CD4-positive, alpha-beta T cell (primary cell): ENCODE measurements at regions not wholly inside any gene's neighbourhood (a gene's known extent, or its start where the extent isn't known, plus 50 kb on each side); places are given as distances from the start of the nearest gene placed in this dataset.

Experiments
- ATAC-seq: fragments of 200-7000 bp; cut with Tn5 transposase; one replicate; pipeline ENCODE4 v1.10.0; 2022; ENCODE audit warnings: mild to moderate bottlenecking; ENCODE audit not compliant: poor library complexity
- CTCF ChIA-PET: fragments of 350-600 bp; sonication (Branson Sonifier 250); formaldehyde crosslinking; loops from one replicate; lab custom pipeline; 2021; ENCODE audit warnings: antibody characterized with exemption, inconsistent platforms; lab: Charles Lee
- POLR2A ChIA-PET: fragments of 350-600 bp; sonication (Branson Sonifier 250); formaldehyde crosslinking; loops from one replicate; lab custom pipeline; 2021; ENCODE audit warnings: antibody characterized with exemption, inconsistent platforms; lab: Charles Lee
- DNase-seq, 14 experiments: peaks; one replicate each; pipeline ENCODE4 v3.0.0-alpha.2; 2013 to 2020; ENCODE audit warnings: mixed read lengths in 2 of 14
- H3K27ac ChIP-seq, 2 donors: one replicate each; pipeline versions ENCODE4 v1.5.1 to v1.7.0; 2013; ENCODE audit warnings: low read length in 2 of 2, low read depth in 1 of 2, mild to moderate bottlenecking in 1 of 2
- H3K27me3 ChIP-seq, 2 experiments: 1 replicate in 1 of 2; 2 replicates in 1 of 2; pipeline versions ENCODE4 v1.6.1 to v1.7.0; 2013; ENCODE audit warnings: low read length in 2 of 2, control low read depth in 1 of 2, mild to moderate bottlenecking in 1 of 2, moderate library complexity in 1 of 2; ENCODE audit not compliant: insufficient read depth in 2 of 2, control insufficient read depth in 1 of 2
- H3K36me3 ChIP-seq: one replicate; pipeline ENCODE4 v1.6.1; 2013; ENCODE audit warnings: low read length, control low read depth; ENCODE audit not compliant: insufficient read depth
- H3K4me1 ChIP-seq: one replicate; pipeline ENCODE4 v1.6.1; 2013; ENCODE audit warnings: low read length, control low read depth; ENCODE audit not compliant: insufficient read depth
- H3K4me3 ChIP-seq: one replicate; pipeline ENCODE4 v1.5.1; 2013; ENCODE audit warnings: mild to moderate bottlenecking, low read length, moderate library complexity
- H3K9me3 ChIP-seq, 2 experiments: 1 replicate in 1 of 2; 2 replicates in 1 of 2; pipeline versions ENCODE4 v1.6.1 to v1.7.0; 2013; ENCODE audit warnings: low read length in 2 of 2, mild to moderate bottlenecking in 2 of 2, control low read depth in 1 of 2, moderate library complexity in 1 of 2; ENCODE audit not compliant: control insufficient read depth in 1 of 2, insufficient read depth in 1 of 2
- H3K27ac Mint-ChIP-seq: one replicate; pipeline ENCODE4 v1.8.0; 2020; ENCODE audit warnings: mixed read lengths
- H3K27me3 Mint-ChIP-seq: one replicate; pipeline ENCODE4 v1.8.0; 2021; ENCODE audit warnings: mixed read lengths
- H3K36me3 Mint-ChIP-seq: one replicate; pipeline ENCODE4 v1.8.0; 2021; ENCODE audit warnings: low read depth, mixed read lengths
- H3K4me1 Mint-ChIP-seq: one replicate; pipeline ENCODE4 v1.8.0; 2021; ENCODE audit warnings: low read depth, mixed read lengths
- H3K4me3 Mint-ChIP-seq: one replicate; pipeline ENCODE4 v1.8.0; 2020; ENCODE audit warnings: mild to moderate bottlenecking, mixed read lengths
- H3K9me3 Mint-ChIP-seq: one replicate; pipeline ENCODE4 v1.8.0; 2020; ENCODE audit warnings: mixed read lengths
- intact Hi-C, 2 experiments: fragments of 100-400 bp; cut with DNase I in 1 of 2; cut with micrococcal nuclease in 1 of 2; formaldehyde crosslinking; loops; one replicate each; pipeline versions ENCODE4 v1.15.1 to v1.9.0; 2023 to 2025; cut with DNase I, micrococcal nuclease
- TF ChIP-seq, protein P1 (sequence below): fragments of 200-600 bp; IDR thresholded peaks from one replicate; pipeline ENCODE4 v1.8.0; 2022; ENCODE audit warnings: antibody characterized with exemption, mild to moderate bottlenecking

DNA sequence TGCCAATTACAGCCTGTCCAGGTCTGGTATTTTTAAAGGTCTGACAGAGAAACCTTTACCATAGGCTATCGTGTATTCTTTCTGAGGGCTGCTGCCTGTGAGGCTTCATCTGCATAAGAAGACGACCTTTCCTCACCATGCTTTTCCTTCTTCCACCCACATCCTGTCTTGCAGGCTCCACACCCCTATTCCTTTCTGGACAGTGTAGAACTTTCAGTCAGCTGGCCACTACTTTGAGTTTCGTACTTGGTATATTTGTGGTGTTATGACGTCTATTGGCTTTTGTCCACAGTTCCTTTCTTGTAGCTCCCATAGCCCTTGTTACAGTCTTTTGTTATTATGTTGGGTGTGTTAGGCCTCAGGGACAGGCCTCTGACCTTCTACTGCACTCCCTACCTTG is 311.4 kb downstream of the RAPGEF2 start:
- H3K27me3 ChIP-seq = no peaks in the 10 kb centered on the region
- DNase-seq (no peak), ATAC-seq (no peak)
- H3K27ac ChIP-seq = no peak overlapping the region
- peaks cover 31% of the 10 kb centered on the region for H3K27me3 Mint-ChIP-seq
- no peaks in the 10 kb centered on the region for H3K4me1 Mint-ChIP-seq
- POLR2A ChIA-PET = no interaction called here
- H3K36me3 Mint-ChIP-seq = no peaks in the 10 kb centered on the region
- TF ChIP-seq, protein P1, sequence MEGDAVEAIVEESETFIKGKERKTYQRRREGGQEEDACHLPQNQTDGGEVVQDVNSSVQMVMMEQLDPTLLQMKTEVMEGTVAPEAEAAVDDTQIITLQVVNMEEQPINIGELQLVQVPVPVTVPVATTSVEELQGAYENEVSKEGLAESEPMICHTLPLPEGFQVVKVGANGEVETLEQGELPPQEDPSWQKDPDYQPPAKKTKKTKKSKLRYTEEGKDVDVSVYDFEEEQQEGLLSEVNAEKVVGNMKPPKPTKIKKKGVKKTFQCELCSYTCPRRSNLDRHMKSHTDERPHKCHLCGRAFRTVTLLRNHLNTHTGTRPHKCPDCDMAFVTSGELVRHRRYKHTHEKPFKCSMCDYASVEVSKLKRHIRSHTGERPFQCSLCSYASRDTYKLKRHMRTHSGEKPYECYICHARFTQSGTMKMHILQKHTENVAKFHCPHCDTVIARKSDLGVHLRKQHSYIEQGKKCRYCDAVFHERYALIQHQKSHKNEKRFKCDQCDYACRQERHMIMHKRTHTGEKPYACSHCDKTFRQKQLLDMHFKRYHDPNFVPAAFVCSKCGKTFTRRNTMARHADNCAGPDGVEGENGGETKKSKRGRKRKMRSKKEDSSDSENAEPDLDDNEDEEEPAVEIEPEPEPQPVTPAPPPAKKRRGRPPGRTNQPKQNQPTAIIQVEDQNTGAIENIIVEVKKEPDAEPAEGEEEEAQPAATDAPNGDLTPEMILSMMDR = no peak
- no peak overlapping the region for H3K4me3 ChIP-seq
- H3K9me3 Mint-ChIP-seq = no peaks in the 10 kb centered on the region
- no peaks in the 10 kb centered on the region for H3K4me1 ChIP-seq
- no peaks in the 10 kb centered on the region for H3K36me3 ChIP-seq
- no peaks in the 10 kb centered on the region for H3K9me3 ChIP-seq
- intact Hi-C loops = no loop called here
- no peak overlapping the region for H3K4me3 Mint-ChIP-seq
- H3K27ac Mint-ChIP-seq = no peak overlapping the region
- CTCF ChIA-PET = no interaction called here

DNA sequence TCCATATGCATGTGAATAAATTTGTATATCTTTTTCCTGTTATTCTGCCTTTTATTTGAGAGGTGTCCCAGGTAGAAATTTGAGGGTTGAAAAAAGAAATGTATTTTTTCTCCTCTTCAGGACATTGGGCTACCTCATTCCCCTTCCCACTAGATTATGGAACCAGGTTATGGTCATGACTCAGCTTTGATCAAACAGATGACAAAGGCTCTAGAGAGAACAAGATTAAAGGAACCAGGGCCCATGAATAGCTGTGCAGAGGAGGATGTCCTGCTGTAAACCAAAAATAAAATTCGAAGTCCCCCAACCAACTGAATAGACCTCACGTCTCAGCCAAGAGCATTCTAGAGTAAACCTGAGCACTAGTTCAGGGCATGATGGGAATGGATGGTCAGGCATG is 313.2 kb downstream of the RAPGEF2 start:
- no peak for ATAC-seq
- H3K36me3 ChIP-seq = no peaks in the 10 kb centered on the region
- POLR2A ChIA-PET = no interaction called here
- Mint-ChIP-seq H3K27ac (no peak overlapping the region), H3K4me3 (no peak overlapping the region), H3K4me1 (no peaks in the 10 kb centered on the region), H3K27me3 (peaks cover 28% of the 10 kb centered on the region), H3K36me3 (no peaks in the 10 kb centered on the region), H3K9me3 (no peaks in the 10 kb centered on the region)
- TF ChIP-seq, protein P1 = no peak
- H3K27me3 ChIP-seq = no peaks in the 10 kb centered on the region
- H3K4me1 ChIP-seq = no peaks in the 10 kb centered on the region
- no peak for DNase-seq
- CTCF ChIA-PET = no interaction called here
- H3K27ac ChIP-seq = no peak overlapping the region
- peaks cover 0 to 7% of the 10 kb centered on the region in 2 experiments for H3K9me3 ChIP-seq
- no peak overlapping the region for H3K4me3 ChIP-seq
- intact Hi-C loops = no loop called here

DNA sequence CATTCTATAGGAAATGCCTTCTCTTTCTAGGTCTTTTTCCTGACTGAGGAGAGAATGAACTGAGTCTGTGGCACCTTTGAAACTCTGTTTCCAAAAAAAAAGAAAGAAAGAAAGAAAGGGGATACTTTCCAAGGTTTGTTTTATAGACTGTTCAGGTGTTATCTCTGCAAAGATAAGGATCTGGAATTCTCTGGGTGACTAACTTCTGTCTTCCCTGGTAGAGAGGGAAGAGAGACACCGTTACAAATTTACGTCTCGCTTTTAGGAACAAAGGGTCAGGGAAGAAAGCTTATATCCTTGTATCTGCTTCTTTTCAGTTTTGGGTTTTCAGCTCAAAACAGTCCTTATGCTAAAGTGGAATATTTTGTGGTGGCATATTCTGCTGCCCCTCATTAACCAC is 314.1 kb downstream of the RAPGEF2 start:
- no peaks in the 10 kb centered on the region for H3K36me3 Mint-ChIP-seq
- no peaks in the 10 kb centered on the region for H3K36me3 ChIP-seq
- DNase-seq (no peak), ATAC-seq (no peak)
- intact Hi-C loops = no loop called here
- no peak overlapping the region for H3K27ac Mint-ChIP-seq
- no peak overlapping the region for H3K4me3 Mint-ChIP-seq
- no peaks in the 10 kb centered on the region for H3K4me1 Mint-ChIP-seq
- H3K27me3 Mint-ChIP-seq = peaks cover 26% of the 10 kb centered on the region
- CTCF ChIA-PET = no interaction called here
- H3K9me3 ChIP-seq = peaks cover 0 to 9% of the 10 kb centered on the region in 2 experiments
- no peaks in the 10 kb centered on the region for H3K27me3 ChIP-seq
- POLR2A ChIA-PET = no interaction called here
- H3K27ac ChIP-seq = no peak overlapping the region
- no peaks in the 10 kb centered on the region for H3K4me1 ChIP-seq
- H3K4me3 ChIP-seq = no peak overlapping the region
- H3K9me3 Mint-ChIP-seq = no peaks in the 10 kb centered on the region
- TF ChIP-seq, protein P1 = no peak
